Tibial nerve (tissue), 3 donors: ENCODE measurements at regions not wholly inside any gene's neighbourhood (a gene's known extent, or its start where the extent isn't known, plus 50 kb on each side); places are given as distances from the start of the nearest gene placed in this dataset.

Experiments used
- CTCF ChIP-seq, 5 experiments: fragments of 200-600 bp in 3 of 5; fragments of 450-650 bp in 2 of 5; sonication (generic) in 3 of 5; IDR thresholded peaks; one replicate each; pipeline ENCODE4 v1.5.1; 2016 to 2019; ENCODE audit warnings: antibody characterized with exemption in 5 of 5, mild to moderate bottlenecking in 3 of 5, moderate library complexity in 2 of 5
- POLR2A ChIP-seq, 2 donors: fragments of 450-650 bp; IDR thresholded peaks; one replicate each; pipeline ENCODE4 v1.6.1; 2017; ENCODE audit warnings: antibody characterized with exemption in 2 of 2, mild to moderate bottlenecking in 2 of 2, moderate library complexity in 2 of 2

DNA sequence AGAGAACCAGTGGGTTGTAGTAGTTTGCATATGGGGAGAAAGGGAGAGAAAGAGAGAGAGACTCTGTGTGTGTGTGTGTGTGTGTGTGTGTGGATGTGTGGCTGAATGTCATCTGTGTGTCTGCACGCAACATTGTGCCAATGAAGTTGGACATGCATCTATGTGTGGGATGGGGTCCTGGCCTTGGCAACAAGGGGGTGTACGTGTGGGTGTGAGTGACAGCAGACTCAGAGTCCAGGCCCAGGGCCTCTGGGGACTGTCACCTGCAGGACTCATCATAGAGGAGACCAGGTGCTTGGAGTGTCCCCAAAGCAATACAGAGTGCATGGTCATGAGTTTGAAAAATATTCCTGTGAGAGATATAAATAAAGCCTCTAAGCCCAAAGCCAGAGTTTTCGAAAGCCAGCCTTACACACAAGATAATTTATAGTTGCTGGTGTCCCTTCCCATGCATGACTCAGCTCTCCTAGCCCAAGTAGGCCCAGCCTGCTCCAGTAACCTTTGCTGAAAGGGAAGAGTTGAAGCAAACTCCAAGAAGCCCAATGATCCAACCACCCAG lies 59.9 kb downstream of the TNP1 start:
- TF ChIP-seq POLR2A (IDR thresholded peaks at IDR 0.05): no peak
- no peak for TF ChIP-seq CTCF (IDR thresholded peaks at IDR 0.05)
